H1 (cell line): ENCODE measurements at regions not wholly inside any gene's neighbourhood (a gene's known extent, or its start where the extent isn't known, plus 50 kb on each side); places are given as distances from the start of the nearest gene placed in this dataset.

Source experiments
- CTCF ChIA-PET: fragments of 300-600 bp; sonication (Branson Sonifier 250); formaldehyde crosslinking; loops from one replicate; lab custom pipeline; 2021; ENCODE audit not compliant: partially characterized antibody; lab: Charles Lee
- POLR2A ChIA-PET: fragments of 300-600 bp; sonication (Branson Sonifier 250); formaldehyde crosslinking; loops from one replicate; lab custom pipeline; 2021; ENCODE audit warnings: inconsistent platforms; ENCODE audit not compliant: partially characterized antibody; lab: Charles Lee
- DNase-seq, 2 experiments: peaks; one replicate each; pipeline versions ENCODE4 v3.0.0 to v3.0.0-alpha.2; 2010 to 2022; ENCODE audit warnings: low spot score in 2 of 2, low read depth in 1 of 2, mixed read lengths in 1 of 2
- FAIRE-seq: peaks from 2 replicates; lab custom pipeline; 2011; peaks lifted over from hg19 to GRCh38; lab: Jason Lieb, UNC
- H2AFZ ChIP-seq: 2 replicates; pipeline ENCODE4 v1.8.1; 2012; ENCODE audit warnings: low read length, inconsistent platforms
- H2AK5ac ChIP-seq: 2 replicates; pipeline ENCODE4 v1.6.1; 2013; ENCODE audit warnings: low read depth, low read length
- H2BK120ac ChIP-seq: replicated peaks from 2 replicates; pipeline ENCODE3; 2013; ENCODE audit warnings: low read depth, low read length, inconsistent platforms
- H2BK12ac ChIP-seq: 2 replicates; pipeline ENCODE4 v1.6.1; 2013; ENCODE audit warnings: low read depth, low read length
- H2BK15ac ChIP-seq: 2 replicates; pipeline ENCODE4 v1.6.1; 2013; ENCODE audit warnings: low read length
- H2BK20ac ChIP-seq: 2 replicates; pipeline ENCODE4 v1.6.1; 2013; ENCODE audit warnings: low read length
- H2BK5ac ChIP-seq: 2 replicates; pipeline ENCODE4 v1.6.1; 2013; ENCODE audit warnings: low read depth, low read length
- H3K14ac ChIP-seq: 2 replicates; pipeline ENCODE4 v1.6.1; 2013; ENCODE audit warnings: inconsistent platforms; ENCODE audit not compliant: insufficient read length
- H3K18ac ChIP-seq: 2 replicates; pipeline ENCODE4 v1.6.1; 2013; ENCODE audit warnings: low read length; ENCODE audit errors: extremely low read depth
- H3K23ac ChIP-seq: 2 replicates; pipeline ENCODE4 v1.6.1; 2013; ENCODE audit warnings: inconsistent platforms; ENCODE audit not compliant: insufficient read length
- H3K23me2 ChIP-seq: 2 replicates; pipeline ENCODE4 v1.6.1; 2013; ENCODE audit warnings: low read depth, low read length
- H3K27ac ChIP-seq: 2 replicates; pipeline ENCODE4 v1.6.1; 2011; ENCODE audit warnings: low read depth, low read length, inconsistent platforms
- H3K27me3 ChIP-seq, 4 experiments: replicated peaks in 1 of 4; 1 replicate in 1 of 4; 2 replicates in 3 of 4; pipeline versions ENCODE4 v1.6.1 to v1.8.1; 2011 to 2013; ENCODE audit warnings: low read length in 3 of 4, mild to moderate bottlenecking in 3 of 4, inconsistent platforms in 2 of 4, mixed read lengths in 2 of 4, moderate library complexity in 1 of 4; ENCODE audit not compliant: control insufficient read depth in 3 of 4, insufficient read depth in 3 of 4; ENCODE audit errors: extremely low read depth in 1 of 4
- H3K36me3 ChIP-seq, 4 experiments: 2 replicates each; pipeline versions ENCODE4 v1.6.1 to v1.8.1; 2011 to 2013; ENCODE audit warnings: mild to moderate bottlenecking in 4 of 4, low read length in 3 of 4, moderate library complexity in 2 of 4, control low read depth in 1 of 4, inconsistent platforms in 1 of 4; ENCODE audit not compliant: insufficient read depth in 4 of 4, control insufficient read depth in 2 of 4
- H3K4ac ChIP-seq: replicated peaks from 2 replicates; pipeline ENCODE3; 2013; ENCODE audit warnings: low read length, low read depth, mixed read lengths, inconsistent platforms; ENCODE audit not compliant: insufficient read length
- H3K4me1 ChIP-seq, 4 experiments: replicated peaks in 1 of 4; 1 replicate in 1 of 4; 2 replicates in 3 of 4; pipeline versions ENCODE4 v1.6.1 to v1.8.1; 2011 to 2013; ENCODE audit warnings: low read length in 3 of 4, inconsistent platforms in 2 of 4, mixed read lengths in 1 of 4; ENCODE audit not compliant: insufficient read depth in 4 of 4, control insufficient read depth in 3 of 4
- H3K4me2 ChIP-seq, 2 experiments: 2 replicates each; pipeline versions ENCODE4 v1.6.1 to v1.8.1; 2011 to 2013; ENCODE audit warnings: low read depth in 2 of 2, low read length in 2 of 2, control low read depth in 1 of 2, inconsistent platforms in 1 of 2, mild to moderate bottlenecking in 1 of 2; ENCODE audit not compliant: insufficient read depth in 1 of 2
- H3K4me3 ChIP-seq, 4 experiments: fragments of 200-600, 300-600 bp in 1 of 4; sonication (generic), shearing (Covaris generic), sonication (Bioruptor Twin) in 1 of 4; 2 replicates each; pipeline versions ENCODE4 v1.5.1 to v1.8.1; 2011 to 2016; ENCODE audit warnings: low read length in 4 of 4, low read depth in 3 of 4, control low read depth in 2 of 4, inconsistent platforms in 2 of 4, mild to moderate bottlenecking in 2 of 4, mixed read lengths in 1 of 4, moderate library complexity in 1 of 4; ENCODE audit not compliant: insufficient read depth in 2 of 4; ENCODE audit errors: extremely low read depth in 1 of 4
- H3K56ac ChIP-seq: replicated peaks from 2 replicates; pipeline ENCODE3; 2013; ENCODE audit warnings: low read depth, mild to moderate bottlenecking, mixed read lengths, low read length, inconsistent platforms; ENCODE audit not compliant: insufficient read length
- H3K79me1 ChIP-seq: 2 replicates; pipeline ENCODE4 v1.6.1; 2013; ENCODE audit warnings: low read depth, low read length, control low read depth
- H3K79me2 ChIP-seq, 2 experiments: 2 replicates each; pipeline versions ENCODE4 v1.6.1 to v1.8.1; 2012 to 2013; ENCODE audit warnings: low read length in 2 of 2, mild to moderate bottlenecking in 2 of 2, inconsistent platforms in 1 of 2; ENCODE audit not compliant: insufficient read depth in 2 of 2, control insufficient read depth in 1 of 2
- H3K9ac ChIP-seq, 4 experiments: replicated peaks in 1 of 4; 1 replicate in 1 of 4; 2 replicates in 3 of 4; pipeline versions ENCODE4 v1.6.1 to v1.8.1; 2011 to 2013; ENCODE audit warnings: low read depth in 3 of 4, low read length in 3 of 4, control low read depth in 2 of 4, mild to moderate bottlenecking in 2 of 4, moderate library complexity in 2 of 4, inconsistent platforms in 1 of 4; ENCODE audit errors: extremely low read depth in 1 of 4
- H3K9me3 ChIP-seq, 2 experiments: 2 replicates each; pipeline versions ENCODE4 v1.6.1 to v1.8.1; 2012 to 2013; ENCODE audit warnings: mild to moderate bottlenecking in 2 of 2, moderate library complexity in 2 of 2, control low read depth in 1 of 2, inconsistent platforms in 1 of 2, low read depth in 1 of 2, low read length in 1 of 2, mixed read lengths in 1 of 2; ENCODE audit not compliant: insufficient read depth in 2 of 2
- H4K20me1 ChIP-seq, 2 experiments: replicated peaks in 1 of 2; 2 replicates each; pipeline versions ENCODE3 to v1.8.1; 2011 to 2013; ENCODE audit warnings: inconsistent platforms in 2 of 2, low read length in 2 of 2, mild to moderate bottlenecking in 1 of 2; ENCODE audit not compliant: insufficient read depth in 2 of 2, control insufficient read depth in 1 of 2
- H4K5ac ChIP-seq: 2 replicates; pipeline ENCODE4 v1.6.1; 2013; ENCODE audit warnings: low read length, low read depth, mixed read lengths, inconsistent platforms; ENCODE audit not compliant: insufficient read length
- H4K8ac ChIP-seq: 2 replicates; pipeline ENCODE4 v1.8.0; 2013; ENCODE audit warnings: mild to moderate bottlenecking, moderate library complexity, low read length, inconsistent platforms; ENCODE audit not compliant: insufficient read depth; ENCODE audit errors: extremely low read depth
- H4K91ac ChIP-seq: replicated peaks from 2 replicates; pipeline ENCODE3; 2013; ENCODE audit warnings: low read length, mixed read lengths, inconsistent platforms; ENCODE audit not compliant: insufficient read length
- CTBP2 ChIP-seq: IDR thresholded peaks from 2 replicates; pipeline ENCODE4 v1.7.0; 2011; ENCODE audit warnings: borderline replicate concordance, mild to moderate bottlenecking, moderate library complexity, mixed read lengths, low read length; ENCODE audit not compliant: insufficient read depth, insufficient read length
- CTCF ChIP-seq, 3 experiments: IDR thresholded peaks; 1 replicate in 2 of 3; 2 replicates in 1 of 3; pipeline versions ENCODE4 v1.5.1 to v1.6.1; 2011; ENCODE audit warnings: low read length in 3 of 3, mild to moderate bottlenecking in 3 of 3, inconsistent platforms in 2 of 3, low read depth in 1 of 3, moderate library complexity in 1 of 3; ENCODE audit not compliant: insufficient read depth in 1 of 3; ENCODE audit errors: control extremely low read depth in 1 of 3
- EZH2 ChIP-seq: fragments of 200-600 bp; sonication (generic); IDR thresholded peaks from 2 replicates; pipeline ENCODE4 v1.7.1; 2012; ENCODE audit warnings: low read depth, mild to moderate bottlenecking, moderate library complexity, low read length, inconsistent platforms; ENCODE audit not compliant: severe bottlenecking
- JUND ChIP-seq: IDR thresholded peaks from 2 replicates; pipeline ENCODE4 v1.6.1; 2011; ENCODE audit warnings: mild to moderate bottlenecking, improper control_type of control experiment, low read length
- NANOG ChIP-seq: IDR thresholded peaks from 2 replicates; pipeline ENCODE4 v1.6.1; 2011; ENCODE audit warnings: low read length, low read depth, mild to moderate bottlenecking, inconsistent platforms; ENCODE audit not compliant: insufficient read depth, poor library complexity, severe bottlenecking
- POLR2A ChIP-seq, 2 experiments: IDR thresholded peaks; 1 replicate in 1 of 2; 2 replicates in 1 of 2; pipeline ENCODE4 v1.6.1; 2011; ENCODE audit warnings: low read depth in 2 of 2, low read length in 2 of 2, mild to moderate bottlenecking in 2 of 2; ENCODE audit errors: control extremely low read depth in 1 of 2
- RNF2 ChIP-seq: fragments of 200-900, 300-1000 bp; sonication (generic); IDR thresholded peaks from 2 replicates; pipeline ENCODE4 v1.7.1; 2016; ENCODE audit warnings: borderline replicate concordance, low read depth, mild to moderate bottlenecking, antibody characterized with exemption, low read length; ENCODE audit not compliant: poor library complexity, severe bottlenecking; ENCODE audit errors: missing control alignments
- SIN3A ChIP-seq, 2 experiments: IDR thresholded peaks in 1 of 2; conservative IDR thresholded peaks in 1 of 2; 2 replicates each; pipeline ENCODE4 v1.6.1; 2011 to 2012; ENCODE audit warnings: low read length in 2 of 2, improper control_type of control experiment in 1 of 2, low read depth in 1 of 2, mild to moderate bottlenecking in 1 of 2
- SIX5 ChIP-seq: IDR thresholded peaks from 2 replicates; pipeline ENCODE4 v1.6.1; 2011; ENCODE audit warnings: mild to moderate bottlenecking, low read depth, low read length
- SRF ChIP-seq: IDR thresholded peaks from 2 replicates; pipeline ENCODE4 v1.6.1; 2011; ENCODE audit warnings: mild to moderate bottlenecking, low read depth, low read length, moderate library complexity
- TF ChIP-seq, protein P1 (sequence below): IDR thresholded peaks from 2 replicates; pipeline ENCODE4 v1.6.1; 2012; ENCODE audit warnings: inconsistent platforms

GRCh38 chr18:1777843-1778242 lies 793.5 kb downstream of the METTL4 start:
- Histone ChIP-seq H3K23ac (no peak overlapping the region), H3K4me2 (no peak overlapping the region), H4K91ac (no peak overlapping the region), H4K5ac (no peak overlapping the region), H3K14ac (no peak overlapping the region), H2AK5ac (no peak overlapping the region), H2BK15ac (no peak overlapping the region), H3K9me3 (no peaks in the 10 kb centered on the region), H3K23me2 (no peaks in the 10 kb centered on the region), H3K4me1 (no peaks in the 10 kb centered on the region), H4K20me1 (no peaks in the 10 kb centered on the region), H3K4me3 (no peak overlapping the region), H3K36me3 (no peaks in the 10 kb centered on the region), H3K79me1 (no peaks in the 10 kb centered on the region), H2BK5ac (no peak overlapping the region), H3K79me2 (no peaks in the 10 kb centered on the region), H3K56ac (no peak overlapping the region), H2BK12ac (no peak overlapping the region), H2BK120ac (no peak overlapping the region), H3K27me3 (no peaks in the 10 kb centered on the region), H3K18ac (no peak overlapping the region), H3K4ac (no peak overlapping the region), H3K27ac (no peak overlapping the region), H2AFZ (no peak overlapping the region), H3K9ac (no peak overlapping the region), H4K8ac (no peak overlapping the region), H2BK20ac (no peak overlapping the region)
- ChIA-PET POLR2A (no interaction called here), CTCF (no interaction called here)
- FAIRE-seq (no peak), DNase-seq (no peak)
- TF ChIP-seq JUND = no peak
- no peak for TF ChIP-seq NANOG
- no peak for TF ChIP-seq SRF
- TF ChIP-seq SIN3A (conservative IDR thresholded peaks at IDR 0.05 in 1 of 2, IDR thresholded peaks at IDR 0.05 in 1 of 2; ENCODE audit: low read depth in 1 of 2, low read length in 2 of 2) = no peak
- no peak for TF ChIP-seq POLR2A (IDR thresholded peaks at IDR 0.05; ENCODE audit: control extremely low read depth in 1 of 2, low read depth in 2 of 2, low read length in 2 of 2)
- TF ChIP-seq, protein P1, sequence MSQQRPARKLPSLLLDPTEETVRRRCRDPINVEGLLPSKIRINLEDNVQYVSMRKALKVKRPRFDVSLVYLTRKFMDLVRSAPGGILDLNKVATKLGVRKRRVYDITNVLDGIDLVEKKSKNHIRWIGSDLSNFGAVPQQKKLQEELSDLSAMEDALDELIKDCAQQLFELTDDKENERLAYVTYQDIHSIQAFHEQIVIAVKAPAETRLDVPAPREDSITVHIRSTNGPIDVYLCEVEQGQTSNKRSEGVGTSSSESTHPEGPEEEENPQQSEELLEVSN = no peak
- TF ChIP-seq CTCF (IDR thresholded peaks at IDR 0.05; ENCODE audit: control extremely low read depth in 1 of 3, insufficient read depth in 1 of 3, low read depth in 1 of 3, low read length in 3 of 3) = no peak
- TF ChIP-seq EZH2 = no peak
- TF ChIP-seq RNF2 = no peak
- no peak for TF ChIP-seq SIX5
- TF ChIP-seq CTBP2 = no peak
